Astrocyte (in vitro differentiated cells and primary cell): ENCODE measurements at regions not wholly inside any gene's neighbourhood (a gene's known extent, or its start where the extent isn't known, plus 50 kb on each side); places are given as distances from the start of the nearest gene placed in this dataset.

Experiments
- CTCF ChIP-seq: IDR thresholded peaks from 2 replicates; pipeline ENCODE4 v1.5.1; 2011; ENCODE audit warnings: low read depth, mild to moderate bottlenecking, inconsistent platforms, low read length, moderate library complexity; ENCODE audit not compliant: insufficient read depth
- EZH2 ChIP-seq: IDR thresholded peaks from 2 replicates; pipeline ENCODE4 v1.6.1; 2012; ENCODE audit warnings: mild to moderate bottlenecking, low read length, inconsistent platforms; ENCODE audit not compliant: insufficient read depth

- TF ChIP-seq CTCF (no peak), EZH2 (no peak)
These were observed 565.5 kb downstream of the ZNF608 start for GRCh38 chr5:124180875-124181461.
